Muscle of leg (tissue), 3 donors: ENCODE measurements at regions not wholly inside any gene's neighbourhood (a gene's known extent, or its start where the extent isn't known, plus 50 kb on each side); places are given as distances from the start of the nearest gene placed in this dataset.

Experiments used
- DNase-seq: peaks from one replicate; pipeline ENCODE4 v3.0.0; 2013
- H3K27ac ChIP-seq: one replicate; pipeline ENCODE4 v1.5.1; 2013; ENCODE audit warnings: mild to moderate bottlenecking, low read length, control low read depth
- H3K27me3 ChIP-seq: one replicate; pipeline ENCODE4 v1.6.1; 2013; ENCODE audit warnings: low read length; ENCODE audit not compliant: control insufficient read depth, insufficient read depth
- H3K36me3 ChIP-seq: one replicate; pipeline ENCODE4 v1.6.1; 2013; ENCODE audit warnings: low read length; ENCODE audit not compliant: control insufficient read depth, insufficient read depth
- H3K4me1 ChIP-seq: one replicate; pipeline ENCODE4 v1.6.1; 2013; ENCODE audit warnings: low read length; ENCODE audit not compliant: control insufficient read depth, insufficient read depth
- H3K4me3 ChIP-seq: one replicate; pipeline ENCODE4 v1.5.1; 2013; ENCODE audit warnings: low read length, control low read depth
- H3K9me3 ChIP-seq: replicated peaks from 2 replicates; pipeline ENCODE4 v1.6.1; 2013; ENCODE audit warnings: low read depth, low read length; ENCODE audit not compliant: control insufficient read depth
- WGBS: methylation state at CpG from one replicate; pipeline ENCODE4 v1.1.5; 2013; ENCODE audit warnings: missing lambda C conversion rate; ENCODE audit not compliant: insufficient coverage; 5-methylcytosine and 5-hydroxymethylcytosine counted together

GRCh38 chr2:136411946-136412345, 294.0 kb upstream of the CXCR4 start:
- no peak for DNase-seq
- Histone ChIP-seq H3K27me3 (no peaks in the 10 kb centered on the region), H3K9me3 (no peaks in the 10 kb centered on the region), H3K36me3 (no peaks in the 10 kb centered on the region), H3K4me3 (no peak overlapping the region), H3K4me1 (no peaks in the 10 kb centered on the region), H3K27ac (no peak overlapping the region)
- WGBS = no CpG with 5 or more reads among the region's 1 CpG

- no peaks in the 10 kb centered on the region for H3K36me3 ChIP-seq
- H3K27ac ChIP-seq = no peak overlapping the region
- no peaks in the 10 kb centered on the region for H3K27me3 ChIP-seq
- WGBS = no CpG with 5 or more reads among the region's 6 CpGs
- no peaks in the 10 kb centered on the region for H3K9me3 ChIP-seq
- H3K4me3 ChIP-seq = no peak overlapping the region
- DNase-seq = no peak
- no peaks in the 10 kb centered on the region for H3K4me1 ChIP-seq
These were observed 292.7 kb upstream of the CXCR4 start for GRCh38 chr2:136410673-136411072.

- Histone ChIP-seq H3K9me3 (no peaks in the 10 kb centered on the region), H3K36me3 (no peaks in the 10 kb centered on the region), H3K4me1 (peaks cover 11% of the 10 kb centered on the region), H3K27me3 (no peaks in the 10 kb centered on the region), H3K4me3 (no peak overlapping the region), H3K27ac (no peak overlapping the region)
- WGBS = no CpG with 5 or more reads among the region's 3 CpGs
- no peak for DNase-seq
These were observed 290.8 kb upstream of the CXCR4 start for GRCh38 chr2:136408795-136409194.

- peaks cover 13% of the 10 kb centered on the region for H3K4me1 ChIP-seq
- DNase-seq = no peak
- no peaks in the 10 kb centered on the region for H3K9me3 ChIP-seq
- H3K27me3 ChIP-seq = no peaks in the 10 kb centered on the region
- no peak overlapping the region for H3K4me3 ChIP-seq
- no peak overlapping the region for H3K27ac ChIP-seq
- 52% methylated on average over 6 of the region's 8 CpGs for WGBS
- H3K36me3 ChIP-seq = no peaks in the 10 kb centered on the region
These were observed 290.0 kb upstream of the CXCR4 start for GRCh38 chr2:136407952-136408318.

- no peak overlapping the region for H3K4me3 ChIP-seq
- WGBS = 40% methylated on average over 2 of the region's 8 CpGs
These were observed 289.4 kb upstream of the CXCR4 start for GRCh38 chr2:136407117-136407951.

GRCh38 chr2:136404925-136405324, 287.0 kb upstream of the CXCR4 start:
- WGBS = 80% methylated on average over 2 of the region's 4 CpGs
- Histone ChIP-seq H3K27me3 (no peaks in the 10 kb centered on the region), H3K4me3 (no peak overlapping the region), H3K9me3 (no peaks in the 10 kb centered on the region), H3K36me3 (no peaks in the 10 kb centered on the region), H3K27ac (no peak overlapping the region), H3K4me1 (peaks cover 13% of the 10 kb centered on the region)
- no peak for DNase-seq

More at GRCh38 chr2:136407117-136407951, 289.4 kb upstream of the CXCR4 start:
- DNase-seq = no peak
- no peaks in the 10 kb centered on the region for H3K27me3 ChIP-seq
- H3K4me1 ChIP-seq = peaks cover 13% of the 10 kb centered on the region
- H3K36me3 ChIP-seq = no peaks in the 10 kb centered on the region
- H3K27ac ChIP-seq = no peak overlapping the region
- H3K9me3 ChIP-seq = no peaks in the 10 kb centered on the region

- H3K4me1 ChIP-seq = peaks cover 13% of the 10 kb centered on the region
- no peaks in the 10 kb centered on the region for H3K27me3 ChIP-seq
- peak; percentile 79 for DNase-seq
- peak overlapping the region; percentile 62 for H3K27ac ChIP-seq
- H3K4me3 ChIP-seq = no peak overlapping the region
- H3K9me3 ChIP-seq = no peaks in the 10 kb centered on the region
- no peaks in the 10 kb centered on the region for H3K36me3 ChIP-seq
These were observed 286.2 kb upstream of the CXCR4 start for GRCh38 chr2:136404176-136404575.

GRCh38 chr2:136402281-136402680, 284.3 kb upstream of the CXCR4 start:
- Histone ChIP-seq H3K9me3 (no peaks in the 10 kb centered on the region), H3K27ac (no peak overlapping the region), H3K27me3 (no peaks in the 10 kb centered on the region), H3K4me3 (no peak overlapping the region), H3K36me3 (no peaks in the 10 kb centered on the region), H3K4me1 (peaks cover 13% of the 10 kb centered on the region)
- no peak for DNase-seq
- no CpG with 5 or more reads among the region's 6 CpGs for WGBS

- Histone ChIP-seq H3K27ac (no peak overlapping the region), H3K4me1 (peaks cover 11% of the 10 kb centered on the region), H3K4me3 (no peak overlapping the region), H3K36me3 (no peaks in the 10 kb centered on the region), H3K9me3 (no peaks in the 10 kb centered on the region), H3K27me3 (no peaks in the 10 kb centered on the region)
- no CpG with 5 or more reads among the region's 6 CpGs for WGBS
- no peak for DNase-seq
These were observed 281.8 kb upstream of the CXCR4 start for GRCh38 chr2:136399667-136400289.

GRCh38 chr2:136395582-136395981, 277.6 kb upstream of the CXCR4 start:
- DNase-seq = no peak
- Histone ChIP-seq H3K9me3 (no peaks in the 10 kb centered on the region), H3K36me3 (no peaks in the 10 kb centered on the region), H3K4me3 (no peak overlapping the region), H3K27ac (no peak overlapping the region), H3K27me3 (no peaks in the 10 kb centered on the region), H3K4me1 (no peaks in the 10 kb centered on the region)
- WGBS = 100% methylated on average over 1 of the region's 2 CpGs
